Neural progenitor cell (in vitro differentiated cells): ENCODE measurements at regions not wholly inside any gene's neighbourhood (a gene's known extent, or its start where the extent isn't known, plus 50 kb on each side); places are given as distances from the start of the nearest gene placed in this dataset.

Source experiments
- DNase-seq: peaks from one replicate; pipeline ENCODE4 v3.0.0-alpha.2; 2016; ENCODE audit warnings: low spot score
- H2AFZ ChIP-seq: fragments of 200-600 bp; sonication (generic); replicated peaks from 2 replicates; pipeline ENCODE4 v1.6.1; 2016; ENCODE audit warnings: antibody characterized with exemption
- H3F3A ChIP-seq: fragments of 200-600 bp; sonication (generic); 2 replicates; pipeline ENCODE4 v1.6.1; 2016; ENCODE audit warnings: antibody characterized with exemption, low read depth
- H3K27ac ChIP-seq: fragments of 200-600 bp; sonication (generic); 2 replicates; pipeline ENCODE4 v1.5.1; 2016; ENCODE audit warnings: mild to moderate bottlenecking
- H3K27me3 ChIP-seq: fragments of 200-600 bp; sonication (generic); 2 replicates; pipeline ENCODE4 v1.6.1; 2016; ENCODE audit warnings: mild to moderate bottlenecking, moderate library complexity
- H3K36me3 ChIP-seq: fragments of 200-600 bp; sonication (generic); 2 replicates; pipeline ENCODE4 v1.5.1; 2016
- H3K4me1 ChIP-seq: fragments of 200-600 bp; sonication (generic); 2 replicates; pipeline ENCODE4 v1.6.1; 2016; ENCODE audit warnings: mixed run types
- H3K4me2 ChIP-seq: fragments of 200-600 bp; sonication (generic); 2 replicates; pipeline ENCODE4 v1.6.1; 2016
- H3K4me3 ChIP-seq: fragments of 200-600 bp; sonication (generic); 2 replicates; pipeline ENCODE4 v1.5.1; 2016
- H3K79me2 ChIP-seq: fragments of 200-600 bp; sonication (generic); 2 replicates; pipeline ENCODE4 v1.6.1; 2016; ENCODE audit warnings: low read depth
- H3K9ac ChIP-seq: fragments of 200-600 bp; sonication (generic); 2 replicates; pipeline ENCODE4 v1.6.1; 2016
- H3K9me3 ChIP-seq: fragments of 200-600 bp; sonication (generic); 2 replicates; pipeline ENCODE4 v1.5.1; 2016; ENCODE audit warnings: low read depth
- H4K20me1 ChIP-seq: fragments of 200-600 bp; sonication (generic); 2 replicates; pipeline ENCODE4 v1.6.1; 2016; ENCODE audit warnings: low read depth
- H3K27ac Mint-ChIP-seq: 3 replicates; pipeline ENCODE4 v1.8.0; 2021; ENCODE audit warnings: mixed read lengths
- H3K27me3 Mint-ChIP-seq: 2 replicates; pipeline ENCODE4 v1.8.0; 2022; ENCODE audit warnings: low read depth, mild to moderate bottlenecking, inconsistent platforms, moderate library complexity, mixed read lengths; ENCODE audit not compliant: insufficient read depth
- H3K36me3 Mint-ChIP-seq: 3 replicates; pipeline ENCODE4 v1.8.0; 2021; ENCODE audit warnings: mixed read lengths
- H3K4me1 Mint-ChIP-seq: 3 replicates; pipeline ENCODE4 v1.8.0; 2021; ENCODE audit warnings: mixed read lengths
- H3K4me3 Mint-ChIP-seq: 3 replicates; pipeline ENCODE4 v1.8.0; 2021; ENCODE audit warnings: mild to moderate bottlenecking, moderate library complexity, mixed read lengths
- H3K9me3 Mint-ChIP-seq: 3 replicates; pipeline ENCODE4 v1.8.0; 2020; ENCODE audit warnings: mixed read lengths
- EZH2 ChIP-seq: fragments of 200-600 bp; sonication (generic); IDR thresholded peaks from 2 replicates; pipeline ENCODE4 v1.6.1; 2017; ENCODE audit warnings: antibody characterized with exemption, mild to moderate bottlenecking, moderate library complexity
- EZH2phosphoT487 ChIP-seq: fragments of 200-600 bp; sonication (generic); IDR thresholded peaks from 2 replicates; pipeline ENCODE4 v1.6.1; 2017; ENCODE audit warnings: antibody characterized with exemption
- TF ChIP-seq, protein P1 (sequence below): fragments of 200-600 bp; sonication (generic); IDR thresholded peaks from 2 replicates; pipeline ENCODE4 v1.5.1; 2017; ENCODE audit warnings: antibody characterized with exemption, mild to moderate bottlenecking

DNA sequence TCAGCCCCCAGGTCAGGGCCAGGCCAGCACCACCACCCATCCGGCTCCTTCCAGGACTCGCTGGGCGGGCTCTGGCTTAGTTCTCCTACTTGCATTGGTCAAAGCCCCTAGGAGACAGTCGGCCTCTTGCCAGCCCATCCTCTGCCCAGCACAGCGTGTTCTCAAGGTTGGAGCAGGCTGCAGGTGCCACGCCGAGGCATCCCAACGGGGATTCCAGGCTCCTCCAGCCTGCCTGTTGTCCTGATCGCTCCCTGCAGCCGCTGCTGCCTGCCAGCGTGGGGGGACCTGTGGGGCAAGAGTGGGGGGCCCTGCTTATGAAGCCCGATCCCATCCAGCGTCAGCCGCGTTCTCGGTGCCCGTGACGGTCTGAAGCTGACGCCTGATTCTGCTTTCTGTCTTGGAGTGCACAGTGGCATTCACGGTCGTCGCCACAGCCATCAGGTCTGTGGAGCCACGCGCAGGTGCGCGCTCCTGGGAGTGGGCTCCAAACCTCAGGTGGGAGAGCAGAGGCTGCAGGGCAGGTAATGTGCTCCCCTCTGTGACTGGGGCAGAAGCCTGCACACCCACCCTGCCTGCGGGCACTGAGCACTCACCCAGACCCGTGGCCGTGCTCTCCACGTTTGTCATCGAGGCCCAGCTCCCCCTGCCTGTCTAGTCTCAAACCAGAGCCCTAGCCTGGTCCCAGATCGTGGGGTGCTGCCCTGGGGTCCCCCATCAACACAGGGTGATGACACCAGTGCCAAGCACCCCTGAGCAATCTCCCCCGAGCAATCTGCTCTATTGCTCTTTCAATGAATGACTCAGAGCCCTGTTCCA, 991.6 kb downstream of the BRD1 start:
- no peak overlapping the region for H3K27ac Mint-ChIP-seq
- TF ChIP-seq EZH2: no peak
- DNase-seq: no peak

DNA sequence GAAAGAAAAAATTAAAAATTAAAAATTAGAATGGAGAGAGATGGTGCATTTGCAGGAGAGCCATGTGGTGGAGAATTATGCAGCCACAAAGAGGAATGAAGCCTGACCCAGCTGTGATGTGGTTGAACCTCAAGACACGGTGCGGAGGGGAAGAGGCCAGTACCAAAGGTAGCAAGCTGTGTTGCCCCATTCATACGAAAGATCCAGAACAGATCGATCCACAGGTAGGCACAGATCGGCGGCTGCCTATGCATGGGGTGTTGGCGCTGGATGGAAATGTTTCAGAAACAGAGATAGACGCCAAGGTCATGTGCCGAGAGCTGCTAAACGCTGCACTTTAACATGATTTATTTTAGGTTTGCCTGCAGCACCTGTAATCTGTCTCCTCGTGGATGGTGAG, 992.3 kb downstream of the BRD1 start:
- no peak overlapping the region for H3K27ac ChIP-seq
- H2AFZ ChIP-seq: no peak overlapping the region
- no peaks in the 10 kb centered on the region for H3K9me3 ChIP-seq
- Mint-ChIP-seq H3K4me3 (no peak overlapping the region), H3K36me3 (no peaks in the 10 kb centered on the region), H3K4me1 (peaks cover 7% of the 10 kb centered on the region), H3K27me3 (peaks cover 6% of the 10 kb centered on the region), H3K9me3 (peaks cover 12% of the 10 kb centered on the region), H3K27ac (no peak overlapping the region)
- no peak overlapping the region for H3K4me3 ChIP-seq
- TF ChIP-seq EZH2phosphoT487 (no peak), EZH2 (no peak)
- TF ChIP-seq, protein P1, sequence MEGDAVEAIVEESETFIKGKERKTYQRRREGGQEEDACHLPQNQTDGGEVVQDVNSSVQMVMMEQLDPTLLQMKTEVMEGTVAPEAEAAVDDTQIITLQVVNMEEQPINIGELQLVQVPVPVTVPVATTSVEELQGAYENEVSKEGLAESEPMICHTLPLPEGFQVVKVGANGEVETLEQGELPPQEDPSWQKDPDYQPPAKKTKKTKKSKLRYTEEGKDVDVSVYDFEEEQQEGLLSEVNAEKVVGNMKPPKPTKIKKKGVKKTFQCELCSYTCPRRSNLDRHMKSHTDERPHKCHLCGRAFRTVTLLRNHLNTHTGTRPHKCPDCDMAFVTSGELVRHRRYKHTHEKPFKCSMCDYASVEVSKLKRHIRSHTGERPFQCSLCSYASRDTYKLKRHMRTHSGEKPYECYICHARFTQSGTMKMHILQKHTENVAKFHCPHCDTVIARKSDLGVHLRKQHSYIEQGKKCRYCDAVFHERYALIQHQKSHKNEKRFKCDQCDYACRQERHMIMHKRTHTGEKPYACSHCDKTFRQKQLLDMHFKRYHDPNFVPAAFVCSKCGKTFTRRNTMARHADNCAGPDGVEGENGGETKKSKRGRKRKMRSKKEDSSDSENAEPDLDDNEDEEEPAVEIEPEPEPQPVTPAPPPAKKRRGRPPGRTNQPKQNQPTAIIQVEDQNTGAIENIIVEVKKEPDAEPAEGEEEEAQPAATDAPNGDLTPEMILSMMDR: no peak
- H3K27me3 ChIP-seq: no peaks in the 10 kb centered on the region
- H3K9ac ChIP-seq: no peak overlapping the region
- H3K4me1 ChIP-seq: peaks cover 10% of the 10 kb centered on the region
- no peaks in the 10 kb centered on the region for H3K79me2 ChIP-seq
- no peaks in the 10 kb centered on the region for H4K20me1 ChIP-seq
- no peaks in the 10 kb centered on the region for H3K36me3 ChIP-seq
- H3F3A ChIP-seq: peaks cover 13% of the 10 kb centered on the region
- no peak for DNase-seq
- no peak overlapping the region for H3K4me2 ChIP-seq

More for the DNA sequence above, 991.6 kb downstream of the BRD1 start:
- no peak overlapping the region for H2AFZ ChIP-seq
- peaks cover 13% of the 10 kb centered on the region for H3F3A ChIP-seq
- Mint-ChIP-seq H3K9me3 (peaks cover 8% of the 10 kb centered on the region), H3K4me3 (no peak overlapping the region), H3K36me3 (no peaks in the 10 kb centered on the region), H3K27me3 (peaks cover 5% of the 10 kb centered on the region), H3K4me1 (peaks cover 7% of the 10 kb centered on the region)
- no peak overlapping the region for H3K4me3 ChIP-seq
- no peaks in the 10 kb centered on the region for H3K27me3 ChIP-seq
- H3K4me1 ChIP-seq: peaks cover 10% of the 10 kb centered on the region
- no peaks in the 10 kb centered on the region for H3K9me3 ChIP-seq
- H4K20me1 ChIP-seq: no peaks in the 10 kb centered on the region
- no peaks in the 10 kb centered on the region for H3K79me2 ChIP-seq
- H3K4me2 ChIP-seq: no peak overlapping the region
- no peaks in the 10 kb centered on the region for H3K36me3 ChIP-seq
- no peak overlapping the region for H3K27ac ChIP-seq
- H3K9ac ChIP-seq: no peak overlapping the region

- H3K9me3 ChIP-seq: no peaks in the 10 kb centered on the region
- H3K9ac ChIP-seq: no peak overlapping the region
- peaks cover 15% of the 10 kb centered on the region for H3K9me3 Mint-ChIP-seq
- H3K4me3 Mint-ChIP-seq: no peak overlapping the region
- peaks cover 10% of the 10 kb centered on the region for H3K4me1 ChIP-seq
- TF ChIP-seq, protein P1: no peak
- no peak for TF ChIP-seq EZH2phosphoT487
- no peak for TF ChIP-seq EZH2
- peaks cover 7% of the 10 kb centered on the region for H3K4me1 Mint-ChIP-seq
- no peak for DNase-seq
- H2AFZ ChIP-seq: no peak overlapping the region
- H4K20me1 ChIP-seq: no peaks in the 10 kb centered on the region
- peaks cover 6% of the 10 kb centered on the region for H3K27me3 Mint-ChIP-seq
- no peak overlapping the region for H3K4me2 ChIP-seq
- peaks cover 13% of the 10 kb centered on the region for H3F3A ChIP-seq
- no peaks in the 10 kb centered on the region for H3K79me2 ChIP-seq
- no peaks in the 10 kb centered on the region for H3K36me3 ChIP-seq
- H3K36me3 Mint-ChIP-seq: no peaks in the 10 kb centered on the region
- no peaks in the 10 kb centered on the region for H3K27me3 ChIP-seq
- no peak overlapping the region for H3K4me3 ChIP-seq
- H3K27ac ChIP-seq: no peak overlapping the region
- no peak overlapping the region for H3K27ac Mint-ChIP-seq
These were observed 993.3 kb downstream of the BRD1 start for GRCh38 chr22:48834404-48834803.

DNA sequence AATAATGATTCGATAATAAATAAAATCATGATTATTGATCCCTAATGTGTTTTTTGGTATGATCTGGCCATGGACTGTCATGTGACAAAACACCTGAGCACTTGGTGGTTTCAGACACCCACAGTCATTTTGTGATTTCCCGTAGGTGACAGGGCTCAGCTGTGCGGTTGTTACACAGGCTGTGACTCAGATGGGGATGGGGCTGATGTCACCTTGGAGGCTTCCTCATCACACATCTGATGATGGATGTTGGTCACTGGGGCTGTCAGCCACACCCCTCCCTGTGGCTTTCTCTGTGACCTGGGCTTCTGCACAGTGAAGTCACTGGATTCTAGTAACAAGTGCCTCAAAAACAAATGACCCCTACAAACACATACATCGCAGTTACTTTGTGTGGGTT, 995.1 kb downstream of the BRD1 start:
- Histone ChIP-seq H3F3A (peaks cover 8% of the 10 kb centered on the region), H3K4me3 (no peak overlapping the region), H3K36me3 (no peaks in the 10 kb centered on the region), H2AFZ (no peak overlapping the region), H3K4me1 (peaks cover 2% of the 10 kb centered on the region), H4K20me1 (no peaks in the 10 kb centered on the region), H3K4me2 (no peak overlapping the region), H3K27me3 (no peaks in the 10 kb centered on the region), H3K9ac (no peak overlapping the region), H3K27ac (no peak overlapping the region), H3K9me3 (no peaks in the 10 kb centered on the region), H3K79me2 (no peaks in the 10 kb centered on the region)
- DNase-seq: no peak
- TF ChIP-seq EZH2 (no peak), EZH2phosphoT487 (no peak)
- TF ChIP-seq, protein P1: no peak
- Mint-ChIP-seq H3K9me3 (peaks cover 15% of the 10 kb centered on the region), H3K4me3 (no peak overlapping the region), H3K27me3 (peaks cover 6% of the 10 kb centered on the region), H3K4me1 (peaks cover 3% of the 10 kb centered on the region), H3K36me3 (no peaks in the 10 kb centered on the region), H3K27ac (no peak overlapping the region)
